Osteoblast (primary cell): ENCODE measurements at regions not wholly inside any gene's neighbourhood (a gene's known extent, or its start where the extent isn't known, plus 50 kb on each side); places are given as distances from the start of the nearest gene placed in this dataset.

Experiments used
- DNase-seq: peaks from one replicate; pipeline ENCODE4 v3.0.0; 2011; ENCODE audit warnings: low spot score, mixed read lengths; ENCODE audit not compliant: insufficient read length; ENCODE audit errors: missing footprints
- H2AFZ ChIP-seq: 2 replicates; pipeline ENCODE4 v1.6.0; 2011; ENCODE audit warnings: mild to moderate bottlenecking, low read length
- H3K27ac ChIP-seq: 2 replicates; pipeline ENCODE4 v1.5.1; 2011; ENCODE audit warnings: mild to moderate bottlenecking, low read depth, low read length, moderate library complexity
- H3K27me3 ChIP-seq: 2 replicates; pipeline ENCODE4 v1.6.0; 2012; ENCODE audit warnings: mild to moderate bottlenecking, control low read depth, inconsistent platforms, low read length, moderate library complexity; ENCODE audit not compliant: insufficient read depth
- H3K36me3 ChIP-seq: 2 replicates; pipeline ENCODE4 v1.5.1; 2011; ENCODE audit warnings: mild to moderate bottlenecking, low read length, control low read depth, moderate library complexity; ENCODE audit not compliant: insufficient read depth
- H3K4me1 ChIP-seq: 2 replicates; pipeline ENCODE4 v1.5.1; 2011; ENCODE audit warnings: mild to moderate bottlenecking, low read length, control low read depth, moderate library complexity; ENCODE audit not compliant: insufficient read depth
- H3K4me2 ChIP-seq: 2 replicates; pipeline ENCODE4 v1.6.0; 2011; ENCODE audit warnings: mild to moderate bottlenecking, low read length; ENCODE audit not compliant: insufficient read depth
- H3K4me3 ChIP-seq: fragments of 200-600 bp; sonication (generic); 3 replicates; pipeline ENCODE4 v1.5.1; 2012; ENCODE audit warnings: mild to moderate bottlenecking, low read length, inconsistent platforms; ENCODE audit not compliant: insufficient read depth
- H3K79me2 ChIP-seq: 2 replicates; pipeline ENCODE4 v1.6.0; 2012; ENCODE audit warnings: mild to moderate bottlenecking, low read length, control low read depth, inconsistent platforms; ENCODE audit not compliant: insufficient read depth
- H3K9me3 ChIP-seq: 2 replicates; pipeline ENCODE4 v1.5.1; 2011; ENCODE audit warnings: low read depth, low read length, control low read depth
- H4K20me1 ChIP-seq: 2 replicates; pipeline ENCODE4 v1.6.0; 2012; ENCODE audit warnings: mild to moderate bottlenecking, low read length, control low read depth; ENCODE audit not compliant: insufficient read depth
- CTCF ChIP-seq: IDR thresholded peaks from 2 replicates; pipeline ENCODE4 v1.5.1; 2011; ENCODE audit warnings: mild to moderate bottlenecking, low read depth, low read length, moderate library complexity; ENCODE audit errors: extremely low read depth

- no peaks in the 10 kb centered on the region for H3K36me3 ChIP-seq
- H4K20me1 ChIP-seq: no peaks in the 10 kb centered on the region
- no peak overlapping the region for H3K27ac ChIP-seq
- H3K79me2 ChIP-seq: no peaks in the 10 kb centered on the region
- TF ChIP-seq CTCF: no peak
- DNase-seq: no peak
- H3K4me3 ChIP-seq: no peak overlapping the region
- no peaks in the 10 kb centered on the region for H3K27me3 ChIP-seq
- no peaks in the 10 kb centered on the region for H3K9me3 ChIP-seq
- H3K4me1 ChIP-seq: peaks cover 19% of the 10 kb centered on the region
- H3K4me2 ChIP-seq: no peak overlapping the region
- no peak overlapping the region for H2AFZ ChIP-seq
Observed at GRCh38 chr9:81397481-81398381, 291.6 kb downstream of the TLE1 start.

- H3K4me2 ChIP-seq: no peak overlapping the region
- no peak overlapping the region for H2AFZ ChIP-seq
- TF ChIP-seq CTCF: no peak
- H3K36me3 ChIP-seq: no peaks in the 10 kb centered on the region
- no peaks in the 10 kb centered on the region for H3K27me3 ChIP-seq
- DNase-seq: no peak
- no peaks in the 10 kb centered on the region for H3K79me2 ChIP-seq
- no peaks in the 10 kb centered on the region for H4K20me1 ChIP-seq
- no peaks in the 10 kb centered on the region for H3K9me3 ChIP-seq
- H3K27ac ChIP-seq: no peak overlapping the region
- H3K4me1 ChIP-seq: peaks cover 19% of the 10 kb centered on the region
- no peak overlapping the region for H3K4me3 ChIP-seq
Observed at GRCh38 chr9:81396528-81396927, 292.8 kb downstream of the TLE1 start.

- Histone ChIP-seq H3K79me2 (no peaks in the 10 kb centered on the region), H3K27me3 (no peaks in the 10 kb centered on the region), H3K36me3 (no peaks in the 10 kb centered on the region), H3K4me2 (no peak overlapping the region), H4K20me1 (no peaks in the 10 kb centered on the region), H3K4me3 (no peak overlapping the region), H3K27ac (no peak overlapping the region), H3K4me1 (peaks cover 19% of the 10 kb centered on the region), H2AFZ (no peak overlapping the region), H3K9me3 (no peaks in the 10 kb centered on the region)
- TF ChIP-seq CTCF: no peak
- no peak for DNase-seq
Observed at GRCh38 chr9:81395676-81396054, 293.7 kb downstream of the TLE1 start.

- Histone ChIP-seq H3K4me1 (peaks cover 23% of the 10 kb centered on the region), H2AFZ (no peak overlapping the region), H3K36me3 (no peaks in the 10 kb centered on the region), H3K4me2 (peak overlapping the region; percentile 61), H4K20me1 (no peaks in the 10 kb centered on the region), H3K4me3 (no peak overlapping the region), H3K9me3 (no peaks in the 10 kb centered on the region), H3K27me3 (no peaks in the 10 kb centered on the region), H3K79me2 (no peaks in the 10 kb centered on the region), H3K27ac (peak overlapping the region; percentile 7)
- peak; percentile 63 for DNase-seq
- no peak for TF ChIP-seq CTCF
Observed at GRCh38 chr9:81394881-81395675, 294.3 kb downstream of the TLE1 start.
